GM10248 (cell line): ENCODE measurements at regions not wholly inside any gene's neighbourhood (a gene's known extent, or its start where the extent isn't known, plus 50 kb on each side); places are given as distances from the start of the nearest gene placed in this dataset.

Experiments used
- CTCF ChIA-PET: fragments of 300-600 bp; sonication (Branson Sonifier 250); formaldehyde crosslinking; extraction: SDS; loops from one replicate; lab custom pipeline; 2021; ENCODE audit warnings: antibody characterized with exemption; lab: Yijun Ruan, JAX
- POLR2A ChIA-PET: fragments of 350-650 bp; sonication (Branson Sonifier 250); formaldehyde crosslinking; extraction: SDS; loops from one replicate; lab custom pipeline; 2020; ENCODE audit warnings: antibody characterized with exemption; lab: Yijun Ruan, JAX
- DNase-seq: peaks from one replicate; pipeline ENCODE4 v3.0.0; 2012; ENCODE audit errors: extremely low spot score
- TF ChIP-seq, protein P1 (sequence below): IDR thresholded peaks from 2 replicates; pipeline ENCODE4 v1.5.1; 2012; ENCODE audit warnings: mild to moderate bottlenecking, low read depth; ENCODE audit errors: extremely low read depth, missing control alignments, control extremely low read depth

DNA sequence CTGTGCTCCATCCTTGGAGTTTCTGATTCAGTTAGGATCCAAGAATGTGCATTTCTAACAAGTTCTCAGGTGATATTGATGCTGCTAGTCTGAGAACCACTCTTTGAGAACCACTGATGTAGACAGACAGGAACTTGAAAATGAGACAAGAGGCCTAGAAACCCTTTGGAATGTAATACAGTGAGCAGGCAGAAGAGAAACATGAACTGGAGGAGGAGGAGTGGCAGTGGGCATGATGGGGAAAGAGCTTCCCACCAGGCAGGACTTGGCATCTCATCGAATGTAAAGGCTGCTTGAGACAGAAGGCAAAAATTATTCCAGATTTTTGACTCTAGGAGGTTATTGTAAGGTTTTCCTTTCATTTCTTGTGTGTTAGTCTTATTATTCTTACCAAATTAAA lies 295.8 kb upstream of the SGCD start:
- DNase-seq: no peak
- TF ChIP-seq, protein P1, sequence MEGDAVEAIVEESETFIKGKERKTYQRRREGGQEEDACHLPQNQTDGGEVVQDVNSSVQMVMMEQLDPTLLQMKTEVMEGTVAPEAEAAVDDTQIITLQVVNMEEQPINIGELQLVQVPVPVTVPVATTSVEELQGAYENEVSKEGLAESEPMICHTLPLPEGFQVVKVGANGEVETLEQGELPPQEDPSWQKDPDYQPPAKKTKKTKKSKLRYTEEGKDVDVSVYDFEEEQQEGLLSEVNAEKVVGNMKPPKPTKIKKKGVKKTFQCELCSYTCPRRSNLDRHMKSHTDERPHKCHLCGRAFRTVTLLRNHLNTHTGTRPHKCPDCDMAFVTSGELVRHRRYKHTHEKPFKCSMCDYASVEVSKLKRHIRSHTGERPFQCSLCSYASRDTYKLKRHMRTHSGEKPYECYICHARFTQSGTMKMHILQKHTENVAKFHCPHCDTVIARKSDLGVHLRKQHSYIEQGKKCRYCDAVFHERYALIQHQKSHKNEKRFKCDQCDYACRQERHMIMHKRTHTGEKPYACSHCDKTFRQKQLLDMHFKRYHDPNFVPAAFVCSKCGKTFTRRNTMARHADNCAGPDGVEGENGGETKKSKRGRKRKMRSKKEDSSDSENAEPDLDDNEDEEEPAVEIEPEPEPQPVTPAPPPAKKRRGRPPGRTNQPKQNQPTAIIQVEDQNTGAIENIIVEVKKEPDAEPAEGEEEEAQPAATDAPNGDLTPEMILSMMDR: no peak
- CTCF ChIA-PET: no interaction called here
- POLR2A ChIA-PET: no interaction called here

DNA sequence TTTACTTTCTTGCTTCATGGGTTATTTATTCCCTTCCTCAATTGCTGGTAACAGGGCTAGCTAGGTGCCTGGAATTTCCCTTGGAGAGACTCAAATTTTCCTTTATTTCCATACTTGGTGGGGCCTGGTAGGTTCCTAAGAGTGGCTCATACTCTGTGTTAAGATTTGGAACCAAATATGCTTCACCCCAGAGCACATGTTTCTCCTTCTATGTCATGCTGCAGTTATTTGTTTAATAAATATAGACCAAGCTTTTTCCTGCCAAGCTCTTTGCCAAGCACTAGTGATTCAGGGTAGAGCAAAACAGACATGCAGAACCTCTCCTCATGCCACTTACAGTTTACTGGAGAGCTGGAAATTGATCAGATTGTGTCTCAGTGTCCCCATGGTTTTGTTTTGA lies 290.3 kb upstream of the SGCD start:
- no peak for DNase-seq
- ChIA-PET CTCF (no interaction called here), POLR2A (no interaction called here)

GRCh38 chr5:156037151-156037909 lies 289.6 kb upstream of the SGCD start:
- ChIA-PET POLR2A (no interaction called here), CTCF (interaction anchor here (1.1 kb wide), 1 partner anchor 476 kb away, joined by 3 read pairs; no protein-coding TSS in a partner anchor)
- no peak for DNase-seq
- TF ChIP-seq, protein P1: no peak

More for the DNA sequence above, 290.3 kb upstream of the SGCD start:
- TF ChIP-seq, protein P1: no peak

DNA sequence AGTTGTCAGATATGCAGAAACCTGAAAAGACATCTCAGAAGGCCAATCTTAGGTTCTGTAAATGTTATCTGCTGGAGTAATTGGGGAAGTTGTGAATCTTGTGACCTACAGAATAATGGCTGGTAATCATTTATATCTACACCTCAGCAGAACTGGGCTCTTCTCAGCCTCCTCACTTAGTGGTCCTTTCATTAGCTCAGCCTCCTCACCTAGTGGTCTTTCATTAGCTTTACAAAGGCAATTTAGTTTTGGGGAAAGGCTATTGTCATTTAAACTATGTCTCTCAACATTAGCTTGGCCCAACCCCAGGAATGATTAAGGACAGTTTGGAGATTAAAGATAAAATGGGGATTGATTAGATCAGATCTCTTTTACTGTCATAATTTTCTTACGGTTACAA lies 284.2 kb upstream of the SGCD start:
- DNase-seq: no peak
- ChIA-PET POLR2A (no interaction called here), CTCF (no interaction called here)
- TF ChIP-seq, protein P1: no peak

GRCh38 chr5:156043351-156043750 lies 283.6 kb upstream of the SGCD start:
- TF ChIP-seq, protein P1: no peak
- ChIA-PET CTCF (no interaction called here), POLR2A (no interaction called here)
- no peak for DNase-seq

DNA sequence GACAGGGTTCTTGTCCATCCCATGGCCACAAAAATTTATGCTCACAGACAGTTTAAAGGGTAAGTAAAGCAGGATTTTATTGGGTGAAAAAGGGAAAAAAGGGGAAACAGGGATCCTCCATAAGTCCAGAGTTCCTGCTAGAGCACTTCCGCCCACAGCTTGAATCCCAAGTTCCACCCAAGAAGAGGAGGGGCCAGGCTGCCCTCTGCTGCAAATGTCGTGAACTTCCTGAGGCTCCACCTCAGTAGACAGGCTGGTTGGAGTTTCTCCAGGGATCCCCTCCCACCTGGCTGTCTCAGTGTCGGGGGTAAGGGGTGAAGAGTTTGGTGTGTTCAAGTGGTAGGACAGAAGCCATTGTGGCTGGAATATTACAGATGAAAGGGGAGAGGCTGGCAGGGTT lies 275.0 kb upstream of the SGCD start:
- no peak for DNase-seq
- POLR2A ChIA-PET: no interaction called here
- TF ChIP-seq, protein P1: no peak
- CTCF ChIA-PET: no interaction called here
